Nephron progenitor cell (in vitro differentiated cells): ENCODE measurements at regions not wholly inside any gene's neighbourhood (a gene's known extent, or its start where the extent isn't known, plus 50 kb on each side); places are given as distances from the start of the nearest gene placed in this dataset.
"Not testable (repeated sequence)": the region's sequence is repeated elsewhere in the genome, so short reads cannot be mapped to it uniquely, and the experiment has no call there.

Experiments used
- DNase-seq: peaks from one replicate; pipeline ENCODE4 v3.0.0; 2021
- H3K27ac Mint-ChIP-seq: 2 replicates; pipeline ENCODE4 v1.8.0; 2021; ENCODE audit warnings: mild to moderate bottlenecking, moderate library complexity, mixed read lengths
- H3K27me3 Mint-ChIP-seq: 2 replicates; pipeline ENCODE4 v1.8.0; 2021; ENCODE audit warnings: mild to moderate bottlenecking, low read depth, mixed read lengths; ENCODE audit not compliant: poor library complexity
- H3K36me3 Mint-ChIP-seq: 2 replicates; pipeline ENCODE4 v1.8.0; 2021; ENCODE audit warnings: low read depth, mixed read lengths
- H3K4me1 Mint-ChIP-seq: 2 replicates; pipeline ENCODE4 v1.8.0; 2021; ENCODE audit warnings: mixed read lengths
- H3K4me3 Mint-ChIP-seq: 2 replicates; pipeline ENCODE4 v1.8.0; 2021; ENCODE audit warnings: mild to moderate bottlenecking, moderate library complexity, mixed read lengths
- H3K9me3 Mint-ChIP-seq: 2 replicates; pipeline ENCODE4 v1.8.0; 2021; ENCODE audit warnings: mild to moderate bottlenecking, moderate library complexity, mixed read lengths
- CTCF ChIP-seq: fragments of 200-600 bp; sonication (generic); IDR thresholded peaks from 2 replicates; pipeline ENCODE4 v1.5.0; 2021; ENCODE audit warnings: antibody characterized with exemption

DNA sequence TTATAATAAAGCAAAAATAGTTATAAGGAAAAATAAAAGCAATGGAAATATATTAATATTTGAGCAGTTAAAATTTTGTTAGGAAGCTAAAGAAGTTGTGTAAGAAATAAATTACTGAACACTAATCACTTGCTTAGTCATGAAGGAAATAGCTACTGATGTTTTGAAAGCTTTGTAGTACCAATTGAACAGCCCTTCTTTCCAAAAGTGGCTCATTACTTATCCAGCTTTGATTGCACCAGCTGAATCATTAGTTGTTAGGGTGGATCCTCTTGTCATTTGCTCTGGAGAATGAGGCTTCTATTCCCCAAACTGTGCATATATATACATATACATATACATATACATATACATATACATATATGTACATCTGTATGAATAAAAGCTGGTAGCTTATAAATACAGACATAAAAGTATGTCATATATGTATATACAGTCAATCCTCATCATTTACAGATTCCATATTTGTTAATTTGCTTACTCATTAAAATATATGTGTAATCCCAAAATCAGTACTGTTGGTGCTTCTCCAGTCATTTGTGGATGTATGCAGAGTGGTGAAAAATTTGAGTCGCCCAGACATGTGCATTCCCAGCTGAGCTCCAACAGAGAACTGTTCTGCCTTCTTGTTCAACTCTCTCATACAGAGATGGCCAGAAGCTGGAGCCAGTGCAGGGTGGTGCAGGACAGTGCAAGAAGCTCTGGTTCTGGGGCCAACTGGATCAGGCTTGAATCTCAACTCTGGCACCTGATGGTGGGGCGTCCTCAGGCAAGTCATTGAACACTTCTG is 214.1 kb downstream of the RPAP3 start:
- Mint-ChIP-seq H3K9me3 (peaks cover 9% of the 10 kb centered on the region), H3K4me3 (no peak overlapping the region), H3K27me3 (no peaks in the 10 kb centered on the region), H3K36me3 (no peaks in the 10 kb centered on the region), H3K27ac (no peak overlapping the region), H3K4me1 (no peaks in the 10 kb centered on the region)
- no peak for TF ChIP-seq CTCF
- no peak for DNase-seq

GRCh38 chr12:47488888-47489287 is 216.9 kb downstream of the RPAP3 start:
- no peaks in the 10 kb centered on the region for H3K4me1 Mint-ChIP-seq
- no peak for DNase-seq
- no peak overlapping the region for H3K27ac Mint-ChIP-seq
- H3K9me3 Mint-ChIP-seq, result peaks cover 9% of the 10 kb centered on the region
- H3K27me3 Mint-ChIP-seq, result peaks cover 11% of the 10 kb centered on the region
- no peaks in the 10 kb centered on the region for H3K36me3 Mint-ChIP-seq
- H3K4me3 Mint-ChIP-seq, result no peak overlapping the region
- TF ChIP-seq CTCF, result no peak

- no peak for TF ChIP-seq CTCF
- Mint-ChIP-seq H3K36me3 (peaks cover under 1% of the 10 kb centered on the region), H3K4me1 (no peaks in the 10 kb centered on the region), H3K27ac (no peak overlapping the region), H3K4me3 (no peak overlapping the region), H3K27me3 (peaks cover 32% of the 10 kb centered on the region), H3K9me3 (peaks cover 25% of the 10 kb centered on the region)
- DNase-seq, result no peak
Observed at GRCh38 chr12:47481041-47481440, 224.8 kb downstream of the RPAP3 start.

GRCh38 chr12:47478426-47478825 is 227.4 kb downstream of the RPAP3 start:
- no peak overlapping the region for H3K4me3 Mint-ChIP-seq
- no peaks in the 10 kb centered on the region for H3K4me1 Mint-ChIP-seq
- TF ChIP-seq CTCF, result no peak
- H3K27ac Mint-ChIP-seq, result no peak overlapping the region
- DNase-seq, result no peak
- peaks cover 5% of the 10 kb centered on the region for H3K36me3 Mint-ChIP-seq
- peaks cover 39% of the 10 kb centered on the region for H3K9me3 Mint-ChIP-seq
- peaks cover 21% of the 10 kb centered on the region for H3K27me3 Mint-ChIP-seq

GRCh38 chr12:47473091-47473490 is 232.7 kb downstream of the RPAP3 start:
- no peak overlapping the region for H3K4me3 Mint-ChIP-seq
- H3K36me3 Mint-ChIP-seq, result peaks cover 5% of the 10 kb centered on the region
- H3K4me1 Mint-ChIP-seq, result no peaks in the 10 kb centered on the region
- TF ChIP-seq CTCF, result no peak
- H3K27ac Mint-ChIP-seq, result no peak overlapping the region
- H3K27me3 Mint-ChIP-seq, result peaks cover 7% of the 10 kb centered on the region
- DNase-seq, result no peak
- peaks cover 35% of the 10 kb centered on the region for H3K9me3 Mint-ChIP-seq

- DNase-seq, H3K4me1 Mint-ChIP-seq, H3K27ac Mint-ChIP-seq, H3K4me3 Mint-ChIP-seq, H3K36me3 Mint-ChIP-seq, H3K27me3 Mint-ChIP-seq: not testable (repeated sequence)
- peaks cover 13% of the 10 kb centered on the region for H3K9me3 Mint-ChIP-seq
Observed at GRCh38 chr12:47470349-47470748, 235.5 kb downstream of the RPAP3 start.

- H3K36me3 Mint-ChIP-seq, H3K4me1 Mint-ChIP-seq, DNase-seq, H3K27ac Mint-ChIP-seq, H3K4me3 Mint-ChIP-seq, H3K27me3 Mint-ChIP-seq: not testable (repeated sequence)
- H3K9me3 Mint-ChIP-seq, result peaks cover 27% of the 10 kb centered on the region
Observed at GRCh38 chr12:47463918-47464317, 241.9 kb downstream of the RPAP3 start.
